Mammary epithelial cell (primary cell): ENCODE measurements at regions not wholly inside any gene's neighbourhood (a gene's known extent, or its start where the extent isn't known, plus 50 kb on each side); places are given as distances from the start of the nearest gene placed in this dataset.

ENCODE experiments used
- EZH2 ChIP-seq: IDR thresholded peaks from 2 replicates; pipeline ENCODE4 v1.6.1; 2012; ENCODE audit warnings: low read length, inconsistent platforms, borderline replicate concordance
- TF ChIP-seq, protein P1 (sequence below), 2 donors: IDR thresholded peaks in 1 of 2; conservative IDR thresholded peaks in 1 of 2; 2 replicates each; pipeline ENCODE4 v1.5.1; 2011 to 2012; ENCODE audit warnings: inconsistent platforms in 2 of 2, low read length in 2 of 2, mild to moderate bottlenecking in 2 of 2, control low read depth in 1 of 2, low read depth in 1 of 2; ENCODE audit not compliant: insufficient read depth in 1 of 2; ENCODE audit errors: extremely low read depth in 1 of 2

DNA sequence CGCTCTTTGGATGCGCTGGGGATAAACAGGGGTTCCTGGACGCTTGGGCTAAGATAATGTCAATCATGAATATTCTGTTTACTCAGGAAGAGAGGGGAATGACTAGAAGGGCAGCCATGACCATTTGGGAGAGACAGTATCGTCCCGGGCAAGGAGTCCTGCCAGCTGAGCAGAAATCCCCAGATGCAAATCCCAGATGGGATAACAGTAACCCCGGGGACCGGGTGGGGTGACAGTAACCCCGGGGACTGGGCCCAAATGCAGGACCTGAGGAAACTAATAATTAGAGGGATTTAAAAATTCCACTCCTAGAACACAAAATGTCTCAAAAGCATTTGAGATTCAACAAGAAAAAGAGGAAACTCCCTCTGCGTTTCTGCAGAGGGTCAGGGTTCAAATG, 189.0 kb upstream of the PPP1R26 start:
- TF ChIP-seq, protein P1, sequence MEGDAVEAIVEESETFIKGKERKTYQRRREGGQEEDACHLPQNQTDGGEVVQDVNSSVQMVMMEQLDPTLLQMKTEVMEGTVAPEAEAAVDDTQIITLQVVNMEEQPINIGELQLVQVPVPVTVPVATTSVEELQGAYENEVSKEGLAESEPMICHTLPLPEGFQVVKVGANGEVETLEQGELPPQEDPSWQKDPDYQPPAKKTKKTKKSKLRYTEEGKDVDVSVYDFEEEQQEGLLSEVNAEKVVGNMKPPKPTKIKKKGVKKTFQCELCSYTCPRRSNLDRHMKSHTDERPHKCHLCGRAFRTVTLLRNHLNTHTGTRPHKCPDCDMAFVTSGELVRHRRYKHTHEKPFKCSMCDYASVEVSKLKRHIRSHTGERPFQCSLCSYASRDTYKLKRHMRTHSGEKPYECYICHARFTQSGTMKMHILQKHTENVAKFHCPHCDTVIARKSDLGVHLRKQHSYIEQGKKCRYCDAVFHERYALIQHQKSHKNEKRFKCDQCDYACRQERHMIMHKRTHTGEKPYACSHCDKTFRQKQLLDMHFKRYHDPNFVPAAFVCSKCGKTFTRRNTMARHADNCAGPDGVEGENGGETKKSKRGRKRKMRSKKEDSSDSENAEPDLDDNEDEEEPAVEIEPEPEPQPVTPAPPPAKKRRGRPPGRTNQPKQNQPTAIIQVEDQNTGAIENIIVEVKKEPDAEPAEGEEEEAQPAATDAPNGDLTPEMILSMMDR (conservative IDR thresholded peaks at IDR 0.05 in 1 of 2, IDR thresholded peaks at IDR 0.05 in 1 of 2; ENCODE audit: extremely low read depth in 1 of 2, insufficient read depth in 1 of 2, low read depth in 1 of 2, low read length in 2 of 2): no peak
- no peak for TF ChIP-seq EZH2
